K562 (cell line): ENCODE measurements at regions not wholly inside any gene's neighbourhood (a gene's known extent, or its start where the extent isn't known, plus 50 kb on each side); places are given as distances from the start of the nearest gene placed in this dataset.

Experiments used
- ATAC-seq: fragments of 200-7000 bp; cut with Tn5 transposase; 3 replicates; pipeline ENCODE4 v1.9.1; 2020; ENCODE audit warnings: moderate library complexity
- BruUV-seq: library from RNA; stranded (reverse); fragments of 400-500 nt; replicated peaks from 2 replicates; lab custom pipeline; 2021; lab: Mats Ljungman, UMichigan
- CTCF ChIA-PET: fragments of 300-600 bp; formaldehyde crosslinking; extraction: SDS; loops from one replicate; lab custom pipeline; 2021; ENCODE audit warnings: low intra/inter-chr PET ratio; lab: Yijun Ruan, JAX
- POLR2A ChIA-PET: fragments of 300-600, 350-650 bp; sonication (Branson Sonifier 250); formaldehyde crosslinking; extraction: SDS; loops from one replicate; lab custom pipeline; 2021; ENCODE audit warnings: antibody characterized with exemption, inconsistent platforms; lab: Yijun Ruan, JAX
- DNase-seq, 4 experiments: peaks; one replicate each; pipeline versions ENCODE4 v3.0.0 to v3.0.0-alpha.2; 2011 to 2018; ENCODE audit warnings: low spot score in 3 of 4, mixed read lengths in 3 of 4; ENCODE audit errors: extremely low read depth in 1 of 4
- FAIRE-seq: peaks from 2 replicates; lab custom pipeline; 2011; peaks lifted over from hg19 to GRCh38; lab: Jason Lieb, UNC
- H2AFZ ChIP-seq: 2 replicates; pipeline ENCODE4 v1.6.0; 2011; ENCODE audit warnings: low read depth, low read length, control low read depth, inconsistent platforms
- H3K27ac ChIP-seq: fragments of 200-600 bp; 3 replicates; pipeline ENCODE4 v1.8.0; 2011; ENCODE audit warnings: low read depth, mild to moderate bottlenecking, control low read depth, inconsistent platforms, low read length, moderate library complexity, mixed read lengths; ENCODE audit errors: extremely low read depth
- H3K27me3 ChIP-seq, 2 experiments: fragments of 300-600 bp in 1 of 2; 2 replicates in 1 of 2; 3 replicates in 1 of 2; pipeline versions ENCODE4 v1.6.0 to v1.8.0; 2011; ENCODE audit warnings: inconsistent platforms in 2 of 2, low read length in 2 of 2, mild to moderate bottlenecking in 1 of 2, mixed read lengths in 1 of 2, moderate library complexity in 1 of 2; ENCODE audit not compliant: control insufficient read depth in 2 of 2, insufficient read depth in 2 of 2
- H3K36me3 ChIP-seq: fragments of 300-600 bp; 3 replicates; pipeline ENCODE4 v1.8.0; 2011; ENCODE audit warnings: mild to moderate bottlenecking, low read length, inconsistent platforms; ENCODE audit not compliant: control insufficient read depth, insufficient read depth
- H3K4me1 ChIP-seq, 2 experiments: fragments of 200-600 bp in 1 of 2; replicated peaks in 1 of 2; 2 replicates in 1 of 2; 3 replicates in 1 of 2; pipeline versions ENCODE4 v1.5.1 to v1.8.0; 2011; ENCODE audit warnings: inconsistent platforms in 2 of 2, low read length in 2 of 2, mild to moderate bottlenecking in 1 of 2, mixed read lengths in 1 of 2, moderate library complexity in 1 of 2; ENCODE audit not compliant: control insufficient read depth in 2 of 2, insufficient read depth in 2 of 2
- H3K4me2 ChIP-seq: 2 replicates; pipeline ENCODE4 v1.6.1; 2011; ENCODE audit warnings: low read length, control low read depth, inconsistent platforms, mixed read lengths; ENCODE audit not compliant: insufficient read depth
- H3K4me3 ChIP-seq: fragments of 200-600 bp; sonication (generic), shearing (Covaris generic); 2 replicates; pipeline ENCODE4 v1.5.1; 2016; ENCODE audit warnings: control low read depth, inconsistent platforms
- H3K79me2 ChIP-seq: fragments of 200-600 bp; 3 replicates; pipeline ENCODE4 v1.8.0; 2011; ENCODE audit warnings: low read length, inconsistent platforms; ENCODE audit not compliant: control insufficient read depth, insufficient read depth
- H3K9ac ChIP-seq, 2 experiments: 2 replicates each; pipeline versions ENCODE4 v1.6.0 to v1.6.1; 2011; ENCODE audit warnings: low read depth in 2 of 2, low read length in 2 of 2, control low read depth in 1 of 2, inconsistent platforms in 1 of 2, mild to moderate bottlenecking in 1 of 2, mixed read lengths in 1 of 2; ENCODE audit not compliant: insufficient read depth in 1 of 2
- H3K9me1 ChIP-seq: one replicate; pipeline ENCODE4 v1.6.0; 2011; ENCODE audit warnings: inconsistent platforms, mild to moderate bottlenecking, low read length, moderate library complexity; ENCODE audit not compliant: control insufficient read depth, insufficient read depth
- H3K9me3 ChIP-seq: replicated peaks from 2 replicates; pipeline ENCODE4 v1.5.1; 2011; ENCODE audit warnings: low read depth, low read length, inconsistent platforms; ENCODE audit not compliant: control insufficient read depth, insufficient read depth
- H4K20me1 ChIP-seq: replicated peaks from 2 replicates; pipeline ENCODE4 v1.6.1; 2011; ENCODE audit warnings: low read length, inconsistent platforms, mixed read lengths; ENCODE audit not compliant: control insufficient read depth, insufficient read depth
- E2F8 ChIP-seq: fragments of 450-650 bp; IDR thresholded peaks from 2 replicates; pipeline ENCODE4 v1.7.1; 2018; ENCODE audit warnings: mild to moderate bottlenecking, low read depth; ENCODE audit not compliant: partially characterized antibody
- ESRRB ChIP-seq: fragments of 250-450 bp; sonication (Bioruptor Pico); IDR thresholded peaks from 2 replicates; pipeline ENCODE4 v1.5.0; 2020; ENCODE audit warnings: mild to moderate bottlenecking, moderate library complexity, borderline replicate concordance
- HEY1 ChIP-seq: fragments of 250-450 bp; sonication (Bioruptor Pico); IDR thresholded peaks from 2 replicates; pipeline ENCODE4 v1.5.0; 2020; ENCODE audit warnings: mild to moderate bottlenecking, moderate library complexity, borderline replicate concordance
- MNT ChIP-seq, 2 experiments: fragments of 450-650 bp; conservative IDR thresholded peaks; 2 replicates each; pipeline ENCODE4 v1.6.1; 2017; ENCODE audit warnings: mild to moderate bottlenecking in 2 of 2, moderate library complexity in 2 of 2
- PTRF ChIP-seq: fragments of 450-650 bp; IDR thresholded peaks from 2 replicates; pipeline ENCODE4 v1.6.1; 2016; ENCODE audit warnings: mild to moderate bottlenecking, missing genetic modification characterization, missing compliant biosample characterization
- RBM34 ChIP-seq: fragments of 200-400 bp; formaldehyde crosslinking; IDR thresholded peaks from 2 replicates; pipeline ENCODE4 v1.6.1; 2018; ENCODE audit warnings: low read length, borderline replicate concordance; ENCODE audit not compliant: insufficient read depth
- TCFL5 ChIP-seq: fragments of 250-450 bp; sonication (Bioruptor Pico); conservative IDR thresholded peaks from 2 replicates; pipeline ENCODE4 v1.6.1; 2021; ENCODE audit warnings: mild to moderate bottlenecking, moderate library complexity, matching md5 sums
- XRCC3 ChIP-seq: fragments of 450-650 bp; IDR thresholded peaks from 2 replicates; pipeline ENCODE4 v1.6.1; 2017; ENCODE audit warnings: mild to moderate bottlenecking, moderate library complexity
- ZBTB2 ChIP-seq: fragments of 450-650 bp; IDR thresholded peaks from 2 replicates; pipeline ENCODE4 v1.6.1; 2016; ENCODE audit warnings: antibody characterized with exemption
- ZBTB5 ChIP-seq: fragments of 450-650 bp; IDR thresholded peaks from 2 replicates; pipeline ENCODE4 v1.6.1; 2017; ENCODE audit warnings: antibody characterized with exemption
- ZHX1 ChIP-seq: fragments of 150-350 bp; conservative IDR thresholded peaks from 2 replicates; pipeline ENCODE4 v1.6.1; 2014; ENCODE audit warnings: low read length
- WGBS: fragments of 100-300 bp; shearing (Covaris generic); methylation state at CpG from one replicate; pipeline ENCODE4 v1.1.6; 2016; ENCODE audit warnings: low coverage, mixed read lengths; ENCODE audit not compliant: insufficient coverage; ENCODE audit errors: missing lambda C conversion rate; 5-methylcytosine and 5-hydroxymethylcytosine counted together
- in situ Hi-C: fragments of 300-500 bp; cut with MboI; formaldehyde crosslinking; loops from 4 replicates; pipeline ENCODE4 v1.15.0; 2018; ENCODE audit warnings: inconsistent platforms, mixed read lengths
- intact Hi-C: fragments of 100-400 bp; cut with micrococcal nuclease; formaldehyde crosslinking; loops from 2 replicates; pipeline ENCODE4 v1.14.2; 2022

GRCh38 chr20:57927376-57927775 is 217.6 kb upstream of the PMEPA1 start (continued):
- TF ChIP-seq E2F8 (no peak), ZBTB5 (no peak), XRCC3 (no peak), HEY1 (CRISPR knock-in tag) (no peak), RBM34 (no peak), ESRRB (CRISPR knock-in tag) (no peak)
- TF ChIP-seq, all 486 proteins: peak for 0

- Histone ChIP-seq H3K4me2 (no peak overlapping the region), H3K9ac (no peak overlapping the region), H3K27me3 (peaks cover 3 to 25% of the 10 kb centered on the region in 2 experiments; a peak in 4 of 5 replicates), H3K4me1 (no peaks in the 10 kb centered on the region), H4K20me1 (no peaks in the 10 kb centered on the region), H3K79me2 (no peaks in the 10 kb centered on the region), H2AFZ (no peak overlapping the region), H3K27ac (no peak overlapping the region), H3K4me3 (no peak overlapping the region), H3K9me3 (no peaks in the 10 kb centered on the region), H3K36me3 (no peaks in the 10 kb centered on the region), H3K9me1 (no peaks in the 10 kb centered on the region)
- WGBS: under 1% methylated on average over 10 of the region's 10 CpGs
- intact Hi-C loops (no loop called here), in situ Hi-C loops (no loop called here)
- FAIRE-seq: no peak
- POLR2A ChIA-PET: no interaction called here
- no peak for DNase-seq
- CTCF ChIA-PET: no interaction called here
- BruUV-seq: no TSS peak
- ATAC-seq: no peak
- no peak for TF ChIP-seq MNT (conservative IDR thresholded peaks at IDR 0.05)
- TF ChIP-seq TCFL5 (CRISPR knock-in tag): no peak
- TF ChIP-seq PTRF (tag): no peak
- TF ChIP-seq ZHX1: no peak
- no peak for TF ChIP-seq ZBTB2
Observed at GRCh38 chr20:57922706-57923105, 212.9 kb upstream of the PMEPA1 start.
